ENCODE measurements at regions not wholly inside any gene's neighbourhood (a gene's known extent, or its start where the extent isn't known, plus 50 kb on each side); places are given as distances from the start of the nearest gene placed in this dataset.
"Not testable (repeated sequence)": the region's sequence is repeated elsewhere in the genome, so short reads cannot be mapped to it uniquely, and the experiment has no call there.

GRCh38 chr14:30420515-30420914, 138.4 kb upstream of the G2E3 start:
- no peak for DNase-seq (ENCODE audit: low read depth)

GRCh38 chr14:30426463-30426862, 132.5 kb upstream of the G2E3 start:
- no peak for DNase-seq (ENCODE audit: low read depth)

- DNase-seq (ENCODE audit: low read depth), result no peak
Measured at GRCh38 chr14:30427401-30427800, 131.6 kb upstream of the G2E3 start.

GRCh38 chr14:30427846-30428245, 131.1 kb upstream of the G2E3 start:
- DNase-seq (ENCODE audit: low read depth), result no peak

GRCh38 chr14:30431552-30431951, 127.4 kb upstream of the G2E3 start:
- DNase-seq (ENCODE audit: low read depth), result no peak

- DNase-seq (ENCODE audit: low read depth), result no peak
Measured at GRCh38 chr14:30440961-30441360, 118.0 kb upstream of the G2E3 start.

GRCh38 chr14:30443368-30444007, 115.5 kb upstream of the G2E3 start:
- DNase-seq (ENCODE audit: low read depth), result peak; percentile 38

- no peak for DNase-seq (ENCODE audit: low read depth)
Measured at GRCh38 chr14:30444451-30444850, 114.5 kb upstream of the G2E3 start.

- no peak for DNase-seq (ENCODE audit: low read depth)
Measured at GRCh38 chr14:30445011-30445793, 113.8 kb upstream of the G2E3 start.

- no peak for DNase-seq (ENCODE audit: low read depth)
Measured at GRCh38 chr14:30445852-30446251, 113.1 kb upstream of the G2E3 start.

GRCh38 chr14:30450631-30451545, 108.1 kb upstream of the G2E3 start:
- DNase-seq (ENCODE audit: low read depth), result no peak

- no peak for DNase-seq (ENCODE audit: low read depth)
Measured at GRCh38 chr14:30456296-30456695, 102.7 kb upstream of the G2E3 start.

GRCh38 chr14:30462358-30462757, 96.6 kb upstream of the G2E3 start:
- DNase-seq (ENCODE audit: low read depth), result no peak

- no peak for DNase-seq (ENCODE audit: low read depth)
Measured at GRCh38 chr14:30464481-30464880, 94.5 kb upstream of the G2E3 start.

GRCh38 chr14:30468354-30468753, 90.6 kb upstream of the G2E3 start:
- no peak for DNase-seq (ENCODE audit: low read depth)

- no peak for DNase-seq (ENCODE audit: low read depth)
Measured at GRCh38 chr14:30471980-30472379, 87.0 kb upstream of the G2E3 start.

- not testable (repeated sequence) for DNase-seq (ENCODE audit: low read depth)
Measured at GRCh38 chr14:30473846-30474696, 84.9 kb upstream of the G2E3 start.

GRCh38 chr14:30482276-30482675, 76.7 kb upstream of the G2E3 start:
- no peak for DNase-seq (ENCODE audit: low read depth)

- DNase-seq (ENCODE audit: low read depth), result no peak
Measured at GRCh38 chr14:30484201-30484600, 74.8 kb upstream of the G2E3 start.

- no peak for DNase-seq (ENCODE audit: low read depth)
Measured at GRCh38 chr14:30484976-30485375, 74.0 kb upstream of the G2E3 start.

- DNase-seq (ENCODE audit: low read depth), result no peak
Measured at GRCh38 chr14:30496852-30497251, 62.1 kb upstream of the G2E3 start.
